ENCODE measurements at regions not wholly inside any gene's neighbourhood (a gene's known extent, or its start where the extent isn't known, plus 50 kb on each side); places are given as distances from the start of the nearest gene placed in this dataset.
"Not testable (repeated sequence)": the region's sequence is repeated elsewhere in the genome, so short reads cannot be mapped to it uniquely, and the experiment has no call there.

- not testable (repeated sequence) for H3K9me3 Mint-ChIP-seq, H3K4me1 Mint-ChIP-seq, H3K27ac Mint-ChIP-seq, H3K36me3 Mint-ChIP-seq, H3K27me3 Mint-ChIP-seq, ATAC-seq, H3K4me3 Mint-ChIP-seq
These were observed 1570.7 kb downstream of the TSPY10 start for GRCh38 chrY:11098419-11098818.

DNA sequence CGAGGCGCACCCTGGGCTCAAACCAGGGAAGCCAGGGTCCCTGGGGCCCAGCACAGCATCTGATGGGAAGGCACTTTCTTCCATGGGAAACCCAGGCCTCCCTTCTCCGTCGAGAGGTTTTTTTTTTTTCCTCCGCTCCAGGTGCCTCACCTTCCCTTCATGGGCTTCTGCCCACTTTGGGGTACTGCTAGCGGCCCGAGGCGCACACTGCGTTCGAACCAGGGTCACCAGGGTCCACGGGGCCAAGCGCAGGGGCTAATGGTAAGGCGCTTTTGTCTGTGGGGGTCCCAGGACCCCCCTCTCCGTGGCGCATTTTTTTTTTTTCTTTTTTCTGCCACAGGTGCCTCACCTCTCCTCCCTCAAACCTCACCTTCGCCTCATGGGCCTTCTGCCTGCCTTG lies 1571.3 kb downstream of the TSPY10 start:
- H3K27me3 Mint-ChIP-seq = no peaks in the 10 kb centered on the region

GRCh38 chrY:11100472-11100871 lies 1572.8 kb downstream of the TSPY10 start:
- not testable (repeated sequence) for H3K27ac Mint-ChIP-seq, H3K36me3 Mint-ChIP-seq, ATAC-seq, H3K9me3 Mint-ChIP-seq, H3K4me3 Mint-ChIP-seq, H3K27me3 Mint-ChIP-seq, H3K4me1 Mint-ChIP-seq

More for the DNA sequence above, 1571.3 kb downstream of the TSPY10 start:
- Mint-ChIP-seq H3K27ac (no peak overlapping the region), H3K4me3 (no peak overlapping the region), H3K9me3 (peaks cover 3% of the 10 kb centered on the region), H3K36me3 (no peaks in the 10 kb centered on the region), H3K4me1 (no peaks in the 10 kb centered on the region)
- ATAC-seq = no peak

DNA sequence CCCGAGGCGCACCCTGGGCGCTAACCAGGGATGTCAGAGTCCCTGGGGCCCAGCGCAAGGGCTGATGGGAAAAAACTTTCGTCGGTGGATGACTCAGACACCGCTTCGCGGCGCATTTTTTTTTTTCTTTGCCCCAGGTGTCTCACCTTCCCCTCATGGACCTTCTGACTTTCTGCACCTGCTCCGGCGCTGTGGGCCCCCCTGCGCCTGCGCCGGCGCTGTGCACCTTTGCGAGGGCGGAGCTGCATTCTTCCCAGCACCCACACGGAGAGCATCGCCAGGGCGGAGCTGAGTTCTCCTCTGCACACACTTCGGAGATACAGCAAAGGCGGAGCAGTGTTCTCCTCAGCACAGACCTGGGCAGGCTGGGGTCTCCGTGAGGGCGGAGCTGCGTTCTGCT lies 1575.3 kb downstream of the TSPY10 start:
- H3K4me1 Mint-ChIP-seq, H3K36me3 Mint-ChIP-seq, H3K27ac Mint-ChIP-seq, H3K9me3 Mint-ChIP-seq, ATAC-seq, H3K27me3 Mint-ChIP-seq, H3K4me3 Mint-ChIP-seq: not testable (repeated sequence)

DNA sequence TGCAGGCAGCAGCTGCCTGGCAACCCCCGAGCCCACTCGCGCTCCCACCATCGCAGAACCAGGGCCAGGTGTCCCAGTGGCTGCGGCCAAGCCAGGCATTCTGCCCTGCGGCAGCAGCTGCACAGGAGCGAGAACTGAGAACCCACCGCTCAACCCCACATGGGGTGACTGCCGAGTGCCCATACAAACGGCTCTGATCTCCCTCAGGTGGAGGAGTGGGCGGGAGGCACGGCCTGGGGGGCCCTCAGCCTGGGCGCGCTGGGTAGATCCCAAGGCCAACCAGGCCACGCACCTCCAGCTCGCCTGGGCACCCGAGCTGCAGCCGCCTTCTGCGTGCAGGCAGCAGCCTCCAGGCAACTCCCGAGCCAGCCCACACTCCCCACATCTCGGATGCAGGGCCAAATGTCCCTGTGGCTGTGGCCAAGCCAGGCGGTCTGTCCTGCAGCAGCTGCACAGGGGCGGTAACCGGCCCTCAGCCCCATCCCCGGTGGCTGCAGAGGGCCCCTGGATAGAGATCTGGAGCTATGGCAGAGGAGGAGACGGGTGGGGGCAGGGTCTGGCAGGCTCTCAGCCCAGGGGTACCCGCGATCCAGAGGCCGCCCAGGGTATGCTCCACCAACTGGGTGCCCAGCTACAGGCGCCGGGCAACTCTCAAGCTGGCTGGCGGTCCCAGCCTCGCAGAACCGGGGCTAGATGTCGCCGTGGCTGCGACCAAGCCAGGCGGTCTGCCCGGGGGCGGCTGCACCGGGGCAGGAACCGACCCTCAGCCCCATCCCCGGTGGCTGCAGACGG lies 1579.6 kb downstream of the TSPY10 start:
- not testable (repeated sequence) for H3K4me3 Mint-ChIP-seq, ATAC-seq, H3K4me1 Mint-ChIP-seq, H3K27me3 Mint-ChIP-seq, H3K9me3 Mint-ChIP-seq, H3K27ac Mint-ChIP-seq, H3K36me3 Mint-ChIP-seq

- not testable (repeated sequence) for H3K27me3 Mint-ChIP-seq
These were observed 1549.3 kb upstream of the USP9Y start for GRCh38 chrY:11151724-11152123.

DNA sequence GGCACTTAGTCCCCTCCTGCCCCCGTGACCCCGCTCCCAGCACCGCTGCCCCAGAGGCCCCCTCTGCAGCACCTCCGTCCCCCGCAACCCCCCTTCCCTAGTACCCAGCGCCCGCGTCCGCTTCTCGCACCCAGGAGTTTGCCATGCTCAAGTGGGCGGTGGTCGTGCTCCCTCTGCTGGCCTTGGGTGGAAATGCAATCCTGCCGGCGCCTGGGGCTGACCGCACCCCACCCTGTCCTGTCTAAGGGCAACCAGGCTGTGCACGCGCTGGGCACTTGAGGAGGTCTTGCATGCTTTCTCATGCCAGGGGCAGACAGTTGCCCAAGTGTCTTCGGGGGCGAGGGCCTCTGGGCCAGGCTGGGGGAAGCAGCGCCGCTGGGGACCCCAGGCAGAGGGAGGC lies 1544.9 kb upstream of the USP9Y start:
- H3K27me3 Mint-ChIP-seq, H3K4me3 Mint-ChIP-seq, H3K9me3 Mint-ChIP-seq, H3K27ac Mint-ChIP-seq, ATAC-seq, H3K4me1 Mint-ChIP-seq, H3K36me3 Mint-ChIP-seq: not testable (repeated sequence)

More at GRCh38 chrY:11151724-11152123, 1549.3 kb upstream of the USP9Y start:
- H3K27ac Mint-ChIP-seq, H3K4me1 Mint-ChIP-seq, H3K9me3 Mint-ChIP-seq, ATAC-seq, H3K4me3 Mint-ChIP-seq, H3K36me3 Mint-ChIP-seq: not testable (repeated sequence)

DNA sequence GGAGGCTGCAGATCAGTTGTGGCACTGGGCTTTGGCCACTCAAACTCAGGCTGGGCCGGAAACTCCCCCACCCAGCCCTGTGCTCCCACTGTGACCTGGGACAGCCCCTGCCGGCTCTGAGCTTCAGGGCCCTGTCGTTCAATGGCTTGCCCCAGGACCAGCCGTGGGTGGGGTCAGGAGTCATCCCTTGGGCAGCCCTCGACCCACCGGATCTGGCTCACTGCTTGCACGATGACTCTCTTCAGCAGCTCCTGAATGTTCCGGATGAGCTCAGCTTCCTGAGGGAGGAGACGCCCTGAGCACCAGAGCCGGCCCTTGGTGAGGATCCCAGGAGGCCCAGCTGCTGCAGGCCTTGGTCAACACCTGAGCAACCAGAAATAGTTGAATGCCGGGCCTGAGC lies 1544.2 kb upstream of the USP9Y start:
- H3K27ac Mint-ChIP-seq, H3K4me3 Mint-ChIP-seq, H3K9me3 Mint-ChIP-seq, H3K36me3 Mint-ChIP-seq, H3K4me1 Mint-ChIP-seq, H3K27me3 Mint-ChIP-seq, ATAC-seq: not testable (repeated sequence)

DNA sequence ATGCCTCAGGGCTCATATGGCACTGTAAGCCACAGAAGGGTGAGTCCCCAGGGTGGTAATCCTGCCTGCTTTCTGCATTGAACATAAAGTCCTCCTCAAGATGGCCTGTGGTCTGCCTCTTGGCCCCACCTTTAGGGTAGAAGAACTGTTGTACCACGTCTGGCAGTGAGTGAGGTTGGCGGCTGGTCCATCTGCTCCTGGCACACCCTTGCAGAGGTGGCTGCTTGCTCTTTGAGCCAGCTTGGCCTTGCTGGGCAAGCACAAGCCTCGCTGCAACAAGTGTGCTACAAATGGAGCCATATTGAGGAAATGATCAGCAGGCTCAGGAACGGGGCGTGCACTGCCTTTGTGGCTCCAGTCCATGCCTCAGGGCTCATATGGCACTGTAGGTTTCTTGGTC lies 1524.0 kb upstream of the USP9Y start:
- H3K27me3 Mint-ChIP-seq, H3K4me1 Mint-ChIP-seq, H3K9me3 Mint-ChIP-seq, H3K36me3 Mint-ChIP-seq, ATAC-seq, H3K4me3 Mint-ChIP-seq, H3K27ac Mint-ChIP-seq: not testable (repeated sequence)

- ATAC-seq, H3K4me1 Mint-ChIP-seq, H3K27ac Mint-ChIP-seq, H3K36me3 Mint-ChIP-seq, H3K4me3 Mint-ChIP-seq, H3K9me3 Mint-ChIP-seq, H3K27me3 Mint-ChIP-seq: not testable (repeated sequence)
These were observed 1499.9 kb upstream of the USP9Y start for GRCh38 chrY:11201133-11201532.

DNA sequence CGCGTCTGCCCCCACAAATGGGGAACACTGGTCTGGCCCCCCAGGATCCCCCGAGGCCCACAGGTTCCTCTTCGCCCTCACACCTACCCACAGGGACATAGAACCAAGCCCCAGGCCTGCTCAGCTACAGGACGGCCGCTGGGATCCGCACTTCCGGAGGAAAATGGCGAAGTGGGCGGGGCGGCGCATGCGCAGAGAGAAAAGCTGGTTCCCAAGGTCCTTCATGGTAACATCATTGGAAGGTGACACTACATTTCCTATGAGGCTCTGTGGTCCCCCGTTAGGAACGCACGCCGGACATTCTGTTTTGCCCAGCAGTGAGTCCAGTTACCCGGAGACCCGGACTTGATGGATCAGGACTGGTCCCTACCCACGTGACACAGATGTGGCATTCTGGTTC lies 1486.2 kb upstream of the USP9Y start:
- not testable (repeated sequence) for H3K36me3 Mint-ChIP-seq, ATAC-seq, H3K9me3 Mint-ChIP-seq, H3K4me1 Mint-ChIP-seq, H3K27ac Mint-ChIP-seq, H3K27me3 Mint-ChIP-seq
- peak overlapping the region; percentile 58 for H3K4me3 Mint-ChIP-seq

All from stimulated activated memory B cell treated with anti-CD40 and anti-IgM and Interleukin-4, amounts not matched to agents 10 μg/mL and 1 μg/mL and 100 μg/mL, for 72 hours (primary cell).